ENCODE measurements at regions not wholly inside any gene's neighbourhood (a gene's known extent, or its start where the extent isn't known, plus 50 kb on each side); places are given as distances from the start of the nearest gene placed in this dataset.

- no peak for FAIRE-seq
- H3K4me1 ChIP-seq (ENCODE audit: control insufficient read depth in 3 of 3, insufficient read depth in 2 of 3, low read depth in 1 of 3, low read length in 2 of 3) = peaks cover 7 to 49% (median 9%) of the 10 kb centered on the region in 3 donors
- WGBS, 3 donors = 91 to 96% (median 95%) methylated on average over 1 of the region's 1 CpG
These were observed 73.6 kb downstream of the RPL27A start for GRCh38 chr11:8756201-8756600.

GRCh38 chr11:8757047-8757446 is 74.5 kb downstream of the RPL27A start:
- DNase-seq (peak in 1 of 2 donors; percentile 44), FAIRE-seq (no peak)
- WGBS, 3 donors = 27 to 53% (median 35%) methylated on average over 2 of the region's 2 CpGs
- Histone ChIP-seq H3K4me3 (ENCODE audit: low read depth in 1 of 3, low read length in 3 of 3) (no peak overlapping the region), H3K27me3 (ENCODE audit: control insufficient read depth in 3 of 3, insufficient read depth in 3 of 3, low read length in 3 of 3) (no peaks in the 10 kb centered on the region), H3K27ac (ENCODE audit: low read depth in 1 of 3, low read length in 2 of 3) (peak overlapping the region; percentile 24 to 71 (median 41)), H3K9me3 (ENCODE audit: control insufficient read depth in 2 of 2, insufficient read depth in 1 of 2, low read depth in 1 of 2, low read length in 1 of 2) (peaks cover 0 to 3% of the 10 kb centered on the region in 2 donors), H3K4me1 (ENCODE audit: control insufficient read depth in 3 of 3, insufficient read depth in 2 of 3, low read depth in 1 of 3, low read length in 2 of 3) (peaks cover 9 to 54% (median 15%) of the 10 kb centered on the region in 3 donors), H3K36me3 (ENCODE audit: control insufficient read depth in 3 of 3, insufficient read depth in 2 of 3, low read depth in 1 of 3, low read length in 3 of 3) (peaks cover 0 to 14% (median 0%) of the 10 kb centered on the region in 3 donors)

More at GRCh38 chr11:8756201-8756600, 73.6 kb downstream of the RPL27A start:
- no peak for DNase-seq
- Histone ChIP-seq H3K27ac (ENCODE audit: low read depth in 1 of 3, low read length in 2 of 3) (peak overlapping the region in 2 of 3 donors; percentile 24 to 71), H3K9me3 (ENCODE audit: control insufficient read depth in 2 of 2, insufficient read depth in 1 of 2, low read depth in 1 of 2, low read length in 1 of 2) (peaks cover 0 to 3% of the 10 kb centered on the region in 2 donors), H3K36me3 (ENCODE audit: control insufficient read depth in 3 of 3, insufficient read depth in 2 of 3, low read depth in 1 of 3, low read length in 3 of 3) (peaks cover 0 to 14% (median 0%) of the 10 kb centered on the region in 3 donors), H3K4me3 (ENCODE audit: low read depth in 1 of 3, low read length in 3 of 3) (no peak overlapping the region), H3K27me3 (ENCODE audit: control insufficient read depth in 3 of 3, insufficient read depth in 3 of 3, low read length in 3 of 3) (no peaks in the 10 kb centered on the region)

- 18 to 42% (median 27%) methylated on average over 2 of the region's 2 CpGs for WGBS, 3 donors
- peak; percentile 70 to 84 for DNase-seq
- no peak overlapping the region for H3K4me3 ChIP-seq (ENCODE audit: low read depth in 1 of 3, low read length in 3 of 3)
- H3K9me3 ChIP-seq (ENCODE audit: control insufficient read depth in 2 of 2, insufficient read depth in 1 of 2, low read depth in 1 of 2, low read length in 1 of 2) = peaks cover 0 to 3% of the 10 kb centered on the region in 2 donors
- FAIRE-seq = no peak
- H3K27ac ChIP-seq (ENCODE audit: low read depth in 1 of 3, low read length in 2 of 3) = peak overlapping the region; percentile 32 to 71 (median 41)
- H3K27me3 ChIP-seq (ENCODE audit: control insufficient read depth in 3 of 3, insufficient read depth in 3 of 3, low read length in 3 of 3) = no peaks in the 10 kb centered on the region
- H3K4me1 ChIP-seq (ENCODE audit: control insufficient read depth in 3 of 3, insufficient read depth in 2 of 3, low read depth in 1 of 3, low read length in 2 of 3) = peaks cover 9 to 54% (median 17%) of the 10 kb centered on the region in 3 donors
- peaks cover 0 to 14% (median 0%) of the 10 kb centered on the region in 3 donors for H3K36me3 ChIP-seq (ENCODE audit: control insufficient read depth in 3 of 3, insufficient read depth in 2 of 3, low read depth in 1 of 3, low read length in 3 of 3)
These were observed 74.9 kb downstream of the RPL27A start for GRCh38 chr11:8757533-8757932.

- WGBS, 3 donors = 88 to 92% (median 89%) methylated on average over 11 of the region's 11 CpGs
- peak overlapping the region in 2 of 3 donors; percentile 31 to 50 for H3K27ac ChIP-seq (ENCODE audit: low read depth in 1 of 3, low read length in 2 of 3)
- H3K9me3 ChIP-seq (ENCODE audit: control insufficient read depth in 2 of 2, insufficient read depth in 1 of 2, low read depth in 1 of 2, low read length in 1 of 2) = peaks cover 0 to 3% of the 10 kb centered on the region in 2 donors
- no peaks in the 10 kb centered on the region for H3K27me3 ChIP-seq (ENCODE audit: control insufficient read depth in 3 of 3, insufficient read depth in 3 of 3, low read length in 3 of 3)
- peaks cover 9 to 54% (median 17%) of the 10 kb centered on the region in 3 donors for H3K4me1 ChIP-seq (ENCODE audit: control insufficient read depth in 3 of 3, insufficient read depth in 2 of 3, low read depth in 1 of 3, low read length in 2 of 3)
- no peak overlapping the region for H3K4me3 ChIP-seq (ENCODE audit: low read depth in 1 of 3, low read length in 3 of 3)
- FAIRE-seq (no peak), DNase-seq (peak in 1 of 2 donors; percentile 27)
- peaks cover 0 to 14% (median 0%) of the 10 kb centered on the region in 3 donors for H3K36me3 ChIP-seq (ENCODE audit: control insufficient read depth in 3 of 3, insufficient read depth in 2 of 3, low read depth in 1 of 3, low read length in 3 of 3)
These were observed 76.1 kb downstream of the RPL27A start for GRCh38 chr11:8758619-8759169.

- H3K36me3 ChIP-seq (ENCODE audit: control insufficient read depth in 3 of 3, insufficient read depth in 2 of 3, low read depth in 1 of 3, low read length in 3 of 3) = peaks cover 0 to 14% (median 0%) of the 10 kb centered on the region in 3 donors
- no peak for FAIRE-seq
- H3K27ac ChIP-seq (ENCODE audit: low read depth in 1 of 3, low read length in 2 of 3) = peak overlapping the region in 2 of 3 donors; percentile 31 to 50
These were observed 77.0 kb downstream of the RPL27A start for GRCh38 chr11:8759634-8760033.

GRCh38 chr11:8760896-8761295 is 78.3 kb downstream of the RPL27A start:
- FAIRE-seq (no peak), DNase-seq (peak in 1 of 2 donors; percentile 24)
- no peak overlapping the region for H3K4me3 ChIP-seq (ENCODE audit: low read depth in 1 of 3, low read length in 3 of 3)

More at GRCh38 chr11:8759634-8760033, 77.0 kb downstream of the RPL27A start:
- peaks cover 0 to 3% of the 10 kb centered on the region in 2 donors for H3K9me3 ChIP-seq (ENCODE audit: control insufficient read depth in 2 of 2, insufficient read depth in 1 of 2, low read depth in 1 of 2, low read length in 1 of 2)
- DNase-seq = no peak
- WGBS, 3 donors = 58 to 72% (median 60%) methylated on average over 1 of the region's 1 CpG
- H3K27me3 ChIP-seq (ENCODE audit: control insufficient read depth in 3 of 3, insufficient read depth in 3 of 3, low read length in 3 of 3) = no peaks in the 10 kb centered on the region
- H3K4me1 ChIP-seq (ENCODE audit: control insufficient read depth in 3 of 3, insufficient read depth in 2 of 3, low read depth in 1 of 3, low read length in 2 of 3) = peaks cover 9 to 54% (median 17%) of the 10 kb centered on the region in 3 donors
- no peak overlapping the region for H3K4me3 ChIP-seq (ENCODE audit: low read depth in 1 of 3, low read length in 3 of 3)

GRCh38 chr11:8763070-8763685 is 80.6 kb downstream of the RPL27A start:
- peaks cover 0 to 15% (median 0%) of the 10 kb centered on the region in 3 donors for H3K36me3 ChIP-seq (ENCODE audit: control insufficient read depth in 3 of 3, insufficient read depth in 2 of 3, low read depth in 1 of 3, low read length in 3 of 3)
- peaks cover 0 to under 1% of the 10 kb centered on the region in 2 donors for H3K9me3 ChIP-seq (ENCODE audit: control insufficient read depth in 2 of 2, insufficient read depth in 1 of 2, low read depth in 1 of 2, low read length in 1 of 2)
- FAIRE-seq = no peak
- H3K27me3 ChIP-seq (ENCODE audit: control insufficient read depth in 3 of 3, insufficient read depth in 3 of 3, low read length in 3 of 3) = no peaks in the 10 kb centered on the region
- peaks cover 2 to 50% (median 17%) of the 10 kb centered on the region in 3 donors for H3K4me1 ChIP-seq (ENCODE audit: control insufficient read depth in 3 of 3, insufficient read depth in 2 of 3, low read depth in 1 of 3, low read length in 2 of 3)
- DNase-seq = no peak
- 3 to 41% (median 18%) methylated on average over 1 of the region's 1 CpG for WGBS, 3 donors
- H3K27ac ChIP-seq (ENCODE audit: low read depth in 1 of 3, low read length in 2 of 3) = no peak overlapping the region
- H3K4me3 ChIP-seq (ENCODE audit: low read depth in 1 of 3, low read length in 3 of 3) = no peak overlapping the region

More at GRCh38 chr11:8760896-8761295, 78.3 kb downstream of the RPL27A start:
- H3K36me3 ChIP-seq (ENCODE audit: control insufficient read depth in 3 of 3, insufficient read depth in 2 of 3, low read depth in 1 of 3, low read length in 3 of 3) = peaks cover 0 to 14% (median 0%) of the 10 kb centered on the region in 3 donors
- H3K27ac ChIP-seq (ENCODE audit: low read depth in 1 of 3, low read length in 2 of 3) = peak overlapping the region in 2 of 3 donors; percentile 48 to 74
- peaks cover 9 to 63% (median 17%) of the 10 kb centered on the region in 3 donors for H3K4me1 ChIP-seq (ENCODE audit: control insufficient read depth in 3 of 3, insufficient read depth in 2 of 3, low read depth in 1 of 3, low read length in 2 of 3)
- peaks cover 0 to 3% of the 10 kb centered on the region in 2 donors for H3K9me3 ChIP-seq (ENCODE audit: control insufficient read depth in 2 of 2, insufficient read depth in 1 of 2, low read depth in 1 of 2, low read length in 1 of 2)
- no peaks in the 10 kb centered on the region for H3K27me3 ChIP-seq (ENCODE audit: control insufficient read depth in 3 of 3, insufficient read depth in 3 of 3, low read length in 3 of 3)

- FAIRE-seq (no peak), DNase-seq (peak; percentile 56 to 72)
- Histone ChIP-seq H3K27ac (ENCODE audit: low read depth in 1 of 3, low read length in 2 of 3) (peak overlapping the region in 2 of 3 donors; percentile 66 to 78), H3K4me3 (ENCODE audit: low read depth in 1 of 3, low read length in 3 of 3) (no peak overlapping the region), H3K4me1 (ENCODE audit: control insufficient read depth in 3 of 3, insufficient read depth in 2 of 3, low read depth in 1 of 3, low read length in 2 of 3) (peaks cover 0 to 29% (median 17%) of the 10 kb centered on the region in 3 donors), H3K36me3 (ENCODE audit: control insufficient read depth in 3 of 3, insufficient read depth in 2 of 3, low read depth in 1 of 3, low read length in 3 of 3) (peaks cover 0 to 9% (median 0%) of the 10 kb centered on the region in 3 donors), H3K9me3 (ENCODE audit: control insufficient read depth in 2 of 2, insufficient read depth in 1 of 2, low read depth in 1 of 2, low read length in 1 of 2) (no peaks in the 10 kb centered on the region), H3K27me3 (ENCODE audit: control insufficient read depth in 3 of 3, insufficient read depth in 3 of 3, low read length in 3 of 3) (no peaks in the 10 kb centered on the region)
- WGBS, 3 donors = 26 to 62% (median 49%) methylated on average over 1 of the region's 1 CpG
These were observed 82.7 kb downstream of the RPL27A start for GRCh38 chr11:8765294-8765693.
